H1 (cell line): ENCODE measurements at regions not wholly inside any gene's neighbourhood (a gene's known extent, or its start where the extent isn't known, plus 50 kb on each side); places are given as distances from the start of the nearest gene placed in this dataset.

Experiments used
- CEBPB ChIP-seq: IDR thresholded peaks from 2 replicates; pipeline ENCODE4 v1.6.1; 2012; ENCODE audit warnings: low read depth, low read length
- CHD2 ChIP-seq: IDR thresholded peaks from 2 replicates; pipeline ENCODE4 v1.6.1; 2012; ENCODE audit warnings: low read length, improper control_type of control experiment
- EP300 ChIP-seq, 2 experiments: IDR thresholded peaks; 1 replicate in 1 of 2; 2 replicates in 1 of 2; pipeline ENCODE4 v1.6.1; 2011 to 2012; ENCODE audit warnings: low read depth in 2 of 2, low read length in 2 of 2, mild to moderate bottlenecking in 2 of 2, borderline replicate concordance in 1 of 2, inconsistent platforms in 1 of 2, moderate library complexity in 1 of 2
- FOSL1 ChIP-seq: IDR thresholded peaks from 2 replicates; pipeline ENCODE4 v1.6.1; 2011; ENCODE audit warnings: mild to moderate bottlenecking, low read depth, low read length, moderate library complexity; ENCODE audit not compliant: insufficient read depth
- POLR2A ChIP-seq, 2 experiments: IDR thresholded peaks; 1 replicate in 1 of 2; 2 replicates in 1 of 2; pipeline ENCODE4 v1.6.1; 2011; ENCODE audit warnings: low read depth in 2 of 2, low read length in 2 of 2, mild to moderate bottlenecking in 2 of 2; ENCODE audit errors: control extremely low read depth in 1 of 2
- POLR2AphosphoS5 ChIP-seq: IDR thresholded peaks from 2 replicates; pipeline ENCODE4 v1.6.1; 2011; ENCODE audit warnings: low read depth, low read length
- SIN3A ChIP-seq, 2 experiments: IDR thresholded peaks in 1 of 2; conservative IDR thresholded peaks in 1 of 2; 2 replicates each; pipeline ENCODE4 v1.6.1; 2011 to 2012; ENCODE audit warnings: low read length in 2 of 2, improper control_type of control experiment in 1 of 2, low read depth in 1 of 2, mild to moderate bottlenecking in 1 of 2
- SIX5 ChIP-seq: IDR thresholded peaks from 2 replicates; pipeline ENCODE4 v1.6.1; 2011; ENCODE audit warnings: mild to moderate bottlenecking, low read depth, low read length
- SP1 ChIP-seq: IDR thresholded peaks from 2 replicates; pipeline ENCODE4 v1.6.1; 2011; ENCODE audit warnings: low read depth, low read length
- SP2 ChIP-seq: IDR thresholded peaks from 2 replicates; pipeline ENCODE4 v1.6.1; 2012; ENCODE audit warnings: mild to moderate bottlenecking, low read length, inconsistent platforms
- SUZ12 ChIP-seq: fragments of 200-600 bp; sonication (generic); IDR thresholded peaks from 2 replicates; pipeline ENCODE4 v1.6.1; 2012; ENCODE audit warnings: mild to moderate bottlenecking, inconsistent platforms, low read length, moderate library complexity, mixed read lengths
- TF ChIP-seq, protein P1 (sequence below), 3 experiments: IDR thresholded peaks; 1 replicate in 2 of 3; 2 replicates in 1 of 3; pipeline versions ENCODE4 v1.5.1 to v1.6.1; 2011; ENCODE audit warnings: low read length in 3 of 3, mild to moderate bottlenecking in 3 of 3, inconsistent platforms in 2 of 3, low read depth in 1 of 3, moderate library complexity in 1 of 3; ENCODE audit not compliant: insufficient read depth in 1 of 3; ENCODE audit errors: control extremely low read depth in 1 of 3

GRCh38 chr3:34957677-34958076 is 681.6 kb upstream of the ARPP21 start:
- no peak for TF ChIP-seq SUZ12
- TF ChIP-seq, protein P1, sequence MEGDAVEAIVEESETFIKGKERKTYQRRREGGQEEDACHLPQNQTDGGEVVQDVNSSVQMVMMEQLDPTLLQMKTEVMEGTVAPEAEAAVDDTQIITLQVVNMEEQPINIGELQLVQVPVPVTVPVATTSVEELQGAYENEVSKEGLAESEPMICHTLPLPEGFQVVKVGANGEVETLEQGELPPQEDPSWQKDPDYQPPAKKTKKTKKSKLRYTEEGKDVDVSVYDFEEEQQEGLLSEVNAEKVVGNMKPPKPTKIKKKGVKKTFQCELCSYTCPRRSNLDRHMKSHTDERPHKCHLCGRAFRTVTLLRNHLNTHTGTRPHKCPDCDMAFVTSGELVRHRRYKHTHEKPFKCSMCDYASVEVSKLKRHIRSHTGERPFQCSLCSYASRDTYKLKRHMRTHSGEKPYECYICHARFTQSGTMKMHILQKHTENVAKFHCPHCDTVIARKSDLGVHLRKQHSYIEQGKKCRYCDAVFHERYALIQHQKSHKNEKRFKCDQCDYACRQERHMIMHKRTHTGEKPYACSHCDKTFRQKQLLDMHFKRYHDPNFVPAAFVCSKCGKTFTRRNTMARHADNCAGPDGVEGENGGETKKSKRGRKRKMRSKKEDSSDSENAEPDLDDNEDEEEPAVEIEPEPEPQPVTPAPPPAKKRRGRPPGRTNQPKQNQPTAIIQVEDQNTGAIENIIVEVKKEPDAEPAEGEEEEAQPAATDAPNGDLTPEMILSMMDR (IDR thresholded peaks at IDR 0.05; ENCODE audit: control extremely low read depth in 1 of 3, insufficient read depth in 1 of 3, low read depth in 1 of 3, low read length in 3 of 3), result no peak
- no peak for TF ChIP-seq EP300 (IDR thresholded peaks at IDR 0.05; ENCODE audit: borderline replicate concordance in 1 of 2, low read depth in 2 of 2, low read length in 2 of 2)
- TF ChIP-seq POLR2AphosphoS5, result no peak
- no peak for TF ChIP-seq CHD2
- no peak for TF ChIP-seq SP2
- TF ChIP-seq FOSL1, result no peak
- TF ChIP-seq POLR2A (IDR thresholded peaks at IDR 0.05; ENCODE audit: control extremely low read depth in 1 of 2, low read depth in 2 of 2, low read length in 2 of 2), result no peak
- no peak for TF ChIP-seq CEBPB
- TF ChIP-seq SIN3A (conservative IDR thresholded peaks at IDR 0.05 in 1 of 2, IDR thresholded peaks at IDR 0.05 in 1 of 2; ENCODE audit: low read depth in 1 of 2, low read length in 2 of 2), result no peak
- no peak for TF ChIP-seq SP1
- TF ChIP-seq SIX5, result no peak
